ENCODE measurements at regions not wholly inside any gene's neighbourhood (a gene's known extent, or its start where the extent isn't known, plus 50 kb on each side); places are given as distances from the start of the nearest gene placed in this dataset.

DNA sequence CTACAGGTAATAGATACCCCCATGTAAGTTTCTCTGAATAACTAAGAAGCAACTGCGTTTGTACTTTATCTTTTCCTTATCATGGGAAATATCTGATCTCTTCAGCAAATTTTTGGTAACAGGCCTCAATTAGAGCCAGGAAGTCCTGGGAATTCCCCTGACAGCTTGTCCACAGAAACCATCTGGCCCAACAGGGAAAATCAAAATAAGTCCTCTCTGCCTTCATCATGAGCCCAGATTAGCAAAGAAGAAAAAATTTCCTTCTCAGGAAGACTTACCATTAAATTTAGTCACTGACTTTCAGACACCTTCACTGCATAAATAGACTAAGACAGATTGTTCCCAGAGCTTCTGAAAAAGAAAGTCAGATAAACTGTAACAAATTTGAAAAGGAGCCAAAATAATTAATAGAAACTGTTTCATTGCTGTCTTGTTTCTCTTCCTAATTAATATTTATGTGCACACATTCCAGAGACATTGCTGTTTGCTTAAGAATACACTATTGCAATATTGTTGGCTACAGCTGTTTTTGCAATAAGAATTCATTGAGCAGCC, 278.1 kb upstream of the FAT3 start:
- no peak for DNase-seq

DNA sequence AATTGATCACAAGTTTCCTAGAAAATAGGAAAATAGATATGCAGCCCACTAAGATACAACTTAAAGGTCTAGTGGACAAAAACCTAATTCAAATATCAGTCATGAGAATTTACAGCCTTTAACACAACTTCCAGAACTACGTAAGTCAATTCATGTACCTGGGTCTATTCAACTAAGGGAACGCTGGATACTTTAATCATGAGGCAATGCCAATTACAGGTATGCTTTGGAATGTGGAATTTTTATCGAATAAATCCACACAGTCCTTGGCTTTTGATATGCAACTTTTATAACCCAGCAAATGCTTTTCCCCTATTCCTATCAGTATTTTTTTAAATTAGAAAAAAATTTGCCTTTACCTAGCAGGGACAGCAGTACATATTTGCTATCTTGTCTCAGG, 289.5 kb upstream of the FAT3 start:
- no peak for DNase-seq

DNA sequence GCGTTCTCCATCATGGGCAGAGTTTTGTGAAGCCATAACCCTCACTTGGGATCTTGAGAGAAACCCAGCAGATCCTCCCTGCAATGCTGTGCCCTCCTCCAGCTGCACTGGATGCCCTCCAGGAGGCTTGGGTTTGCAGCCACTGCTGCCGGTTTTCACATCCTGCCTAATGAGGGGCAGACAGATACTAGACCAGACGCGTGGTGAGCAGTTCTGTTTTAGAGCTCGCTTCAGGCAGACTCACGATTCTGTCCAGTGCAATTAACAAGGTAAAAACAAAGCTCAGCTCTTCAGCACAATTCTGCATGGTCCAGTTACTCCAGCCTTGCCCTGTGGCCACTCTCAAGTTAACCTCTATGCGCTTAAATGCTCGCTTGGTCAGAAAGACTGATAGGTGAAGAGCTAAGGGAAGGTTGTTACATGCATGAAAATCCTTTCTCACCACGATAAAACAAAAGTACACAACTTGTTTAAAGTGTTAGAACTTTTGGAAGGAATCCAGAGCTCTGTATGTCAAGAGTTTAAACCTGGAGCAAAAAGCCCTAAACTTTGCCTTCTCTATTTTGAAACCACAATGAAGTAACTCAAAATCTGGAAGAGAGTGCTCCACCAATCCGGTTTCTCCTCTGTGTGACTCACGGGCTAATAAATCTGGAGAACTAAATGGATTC, 292.3 kb upstream of the FAT3 start:
- DNase-seq: no peak

DNA sequence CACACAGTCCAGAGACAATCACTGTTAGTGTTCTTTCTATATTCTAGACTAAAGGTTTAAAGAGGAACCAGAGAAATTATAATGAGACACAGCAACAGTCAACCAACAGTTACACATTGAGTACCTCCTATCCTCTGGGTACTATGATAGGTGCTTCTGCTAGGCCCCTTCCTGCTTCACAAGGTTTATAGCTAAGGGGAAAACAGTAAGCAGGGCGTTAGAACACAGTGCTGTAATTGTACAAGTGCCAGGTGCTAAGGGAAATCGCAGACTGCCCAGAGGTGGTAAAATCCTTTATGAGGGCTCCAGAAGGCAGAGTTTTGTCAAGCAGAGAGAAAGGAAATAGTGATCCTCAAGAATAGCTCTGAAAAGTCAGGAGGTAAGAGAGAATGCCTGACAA, 297.2 kb upstream of the FAT3 start:
- no peak for DNase-seq

DNA sequence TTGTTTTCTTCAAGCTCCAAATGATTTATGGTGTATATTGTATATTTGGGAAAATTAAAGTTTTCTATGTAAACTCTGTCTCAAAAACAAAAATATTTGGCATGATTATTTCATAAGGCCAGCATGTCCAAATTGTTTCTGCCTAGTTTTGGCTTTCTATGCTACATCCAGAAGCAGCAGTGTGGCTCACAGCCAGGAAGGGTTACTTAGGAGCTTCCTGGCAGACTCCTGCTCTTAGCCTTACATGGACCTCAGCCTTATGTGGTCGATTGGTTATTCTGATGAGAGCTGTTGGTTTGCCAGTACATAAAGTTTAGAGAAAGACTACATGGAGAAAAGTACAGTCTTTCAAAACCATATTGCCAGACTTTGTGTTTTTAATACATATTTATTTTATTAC, 297.7 kb upstream of the FAT3 start:
- no peak for DNase-seq

DNA sequence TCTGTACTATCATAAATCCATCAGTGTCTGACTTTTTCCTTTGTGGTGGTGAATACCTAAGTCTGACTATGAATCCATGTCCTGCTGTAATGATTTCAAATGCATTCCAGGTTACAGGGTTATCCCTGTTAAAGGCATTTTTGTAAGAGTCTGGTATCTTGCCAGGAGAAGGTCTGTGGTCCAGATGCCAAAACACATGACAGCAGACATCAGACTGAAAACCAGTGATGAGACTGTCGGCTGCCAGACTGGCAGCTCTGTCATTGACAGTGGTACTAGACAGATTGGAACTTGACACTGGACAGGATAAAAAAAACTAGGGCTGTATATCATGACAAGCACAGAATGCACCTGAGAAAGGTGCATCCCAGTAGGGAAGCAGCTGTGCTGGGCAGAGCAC, 301.8 kb upstream of the FAT3 start:
- no peak for DNase-seq

DNA sequence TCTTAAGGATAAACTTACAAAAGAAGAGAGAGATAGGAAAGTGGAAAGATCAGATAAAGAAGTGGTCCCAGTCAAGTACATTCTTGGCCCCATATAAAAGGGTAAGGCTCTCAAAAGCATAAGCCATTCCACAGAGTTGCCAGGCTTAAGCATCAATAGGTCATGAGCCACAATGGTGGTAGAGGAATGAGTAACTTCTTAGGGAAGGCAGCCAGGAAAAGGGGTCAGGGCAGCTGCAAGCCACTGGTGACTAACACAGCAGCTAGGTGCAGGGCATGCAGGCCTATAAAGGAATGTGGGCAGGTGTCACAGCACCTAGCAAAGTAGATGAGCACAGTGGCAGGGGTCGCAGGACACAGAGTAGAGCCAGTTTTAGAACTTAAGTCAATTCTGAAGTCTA, 302.6 kb upstream of the FAT3 start:
- DNase-seq: no peak

DNA sequence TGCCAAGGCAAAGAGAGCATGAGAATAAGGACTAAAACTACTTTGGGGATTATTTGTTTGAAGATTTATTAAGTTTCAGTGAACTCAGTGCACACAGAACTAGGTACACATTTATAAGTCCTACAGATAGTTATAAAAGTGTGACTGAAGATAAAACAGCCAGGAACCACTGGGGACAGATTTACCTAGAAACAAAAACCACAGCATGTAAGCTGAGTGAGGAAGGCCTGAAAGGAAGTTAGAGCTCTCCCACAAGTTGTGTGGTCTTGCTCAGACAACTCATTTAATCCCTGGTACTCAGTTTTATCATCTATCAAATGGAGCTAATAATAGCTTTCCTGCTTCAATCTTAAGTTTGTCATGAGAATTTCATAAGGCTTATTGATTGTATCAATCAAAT, 311.2 kb upstream of the FAT3 start:
- DNase-seq: no peak

DNA sequence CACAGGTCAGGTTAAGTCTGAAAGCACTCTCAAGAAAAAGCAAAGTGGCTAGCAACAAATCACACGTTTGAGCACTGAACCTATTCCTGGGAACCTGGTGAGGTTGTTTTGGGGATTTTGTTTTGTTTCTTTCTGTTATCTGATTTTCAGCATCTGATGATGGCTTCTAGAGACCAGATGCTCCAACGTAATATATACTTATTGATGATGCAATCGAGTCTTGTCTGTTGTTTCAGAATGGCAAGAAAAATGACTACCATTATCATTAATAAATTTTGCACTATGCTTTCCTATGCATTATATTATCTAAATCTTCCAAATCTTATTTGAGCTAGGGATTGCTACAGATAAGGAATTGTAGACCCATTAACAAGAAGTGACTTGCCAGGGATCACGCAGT, 312.3 kb upstream of the FAT3 start:
- no peak for DNase-seq

DNA sequence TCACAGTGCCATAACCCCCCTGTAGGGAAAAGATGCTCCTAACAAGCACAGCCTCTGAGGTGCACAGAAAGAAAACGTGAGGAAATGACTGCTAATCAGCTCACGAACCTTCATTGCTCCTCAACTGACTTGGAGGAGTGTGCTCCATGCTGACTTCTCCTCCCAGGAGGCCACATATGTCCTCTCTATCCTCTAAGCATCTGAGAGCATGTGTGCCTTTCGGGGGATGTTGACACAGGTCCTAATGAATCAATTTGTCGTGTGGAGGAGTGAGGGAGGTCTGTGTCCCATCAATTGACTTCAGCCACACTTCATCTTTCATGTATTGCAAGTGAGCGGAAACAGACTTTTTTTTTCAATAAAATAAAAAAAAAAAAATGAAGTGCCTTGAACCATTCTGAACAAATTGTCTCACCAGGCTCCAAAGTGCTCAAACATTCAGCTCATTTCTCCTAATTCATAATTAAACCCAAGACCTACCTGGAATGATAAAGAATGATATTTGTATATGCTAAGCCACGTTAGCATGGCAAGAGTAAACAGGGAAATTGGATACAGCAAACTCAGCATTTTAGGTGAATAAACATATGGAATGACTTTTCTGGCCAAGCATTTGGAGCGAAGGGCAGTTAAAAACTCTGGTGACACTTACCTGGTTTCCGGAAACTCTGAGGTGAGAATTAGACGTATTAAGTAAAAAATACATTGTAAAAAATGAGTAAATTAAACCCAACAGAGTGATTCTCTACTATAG, 317.6 kb upstream of the FAT3 start:
- DNase-seq: no peak

DNA sequence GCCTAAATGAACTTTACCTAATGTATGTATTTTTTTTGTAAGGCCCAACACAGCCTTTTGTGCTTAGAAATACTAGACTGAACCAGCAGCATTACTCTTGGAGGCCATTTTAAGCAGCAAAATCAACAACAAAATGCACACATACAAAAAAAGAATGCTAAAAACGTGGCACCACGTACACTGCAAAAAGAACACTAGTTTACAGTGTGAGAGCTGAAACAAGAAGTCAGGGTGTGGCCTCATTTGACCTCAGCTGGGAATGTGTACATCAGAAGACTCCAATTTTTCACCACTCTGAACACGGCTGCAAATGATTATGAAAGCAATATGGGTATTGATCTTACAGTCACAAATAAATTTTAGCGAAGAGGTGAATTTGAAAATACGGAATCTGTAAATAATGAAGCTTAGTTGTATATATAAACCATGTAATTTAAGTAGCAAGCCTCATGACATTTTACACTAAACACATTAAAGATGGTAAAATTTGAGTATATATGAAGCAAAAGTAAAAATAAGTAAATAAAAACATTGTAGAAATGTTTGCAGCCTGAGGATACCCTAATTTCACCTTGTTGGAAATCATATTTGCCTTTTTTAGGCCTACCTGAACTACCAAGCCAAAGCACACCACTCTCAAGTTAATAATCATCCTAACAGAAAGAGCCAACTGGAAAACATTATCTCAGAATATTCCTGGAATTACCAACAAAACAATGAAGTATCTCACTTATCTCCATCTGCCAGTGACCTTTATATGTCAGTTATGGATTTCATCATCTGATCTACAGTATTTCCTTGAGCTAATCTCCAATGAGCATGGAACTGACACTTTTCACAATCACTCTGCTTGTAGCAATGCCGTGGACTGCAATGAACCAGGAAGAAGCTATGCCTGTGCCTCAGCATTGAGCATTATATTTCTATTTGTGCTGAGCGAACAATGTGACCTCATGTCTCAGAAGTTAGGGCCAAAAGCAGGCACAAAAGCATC, 319.5 kb upstream of the FAT3 start:
- no peak for DNase-seq

DNA sequence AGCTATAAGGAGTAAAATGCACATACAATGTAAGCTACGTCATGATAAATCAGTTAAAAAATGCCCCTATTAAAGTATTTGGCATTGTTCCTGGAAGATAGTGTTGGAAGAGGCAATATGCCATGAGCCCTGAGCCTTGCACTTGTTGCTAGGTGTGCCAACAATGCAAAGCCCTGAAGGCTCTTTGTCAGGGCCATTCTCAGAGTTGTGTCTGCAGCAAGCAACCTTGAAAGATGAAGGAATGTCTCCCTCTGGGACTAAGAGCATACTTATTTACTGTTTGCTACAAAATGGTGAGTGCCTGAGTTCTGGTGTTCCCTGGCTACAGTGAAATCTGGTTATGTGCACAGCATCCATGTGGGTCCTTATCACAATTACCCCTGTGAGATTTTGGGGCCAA, 322.3 kb upstream of the FAT3 start:
- no peak for DNase-seq

DNA sequence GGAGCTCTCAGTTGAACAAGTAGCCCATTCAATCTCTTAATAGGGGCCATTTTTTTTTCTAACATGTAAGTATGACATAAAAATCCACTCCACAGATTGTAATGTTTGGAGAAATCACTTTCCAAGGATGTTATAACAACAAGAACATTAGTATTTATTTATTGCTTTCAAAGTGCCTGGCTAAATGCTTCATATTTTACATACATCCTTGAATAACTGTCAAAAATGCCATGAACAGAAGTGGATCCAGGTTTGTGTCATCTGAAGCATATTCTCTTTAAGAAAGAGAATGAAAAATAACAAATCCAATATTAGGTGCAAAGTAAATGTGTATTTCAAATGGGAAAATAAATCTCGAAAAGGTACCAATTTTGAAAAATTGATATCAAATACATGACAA, 344.0 kb upstream of the FAT3 start:
- no peak for DNase-seq

DNA sequence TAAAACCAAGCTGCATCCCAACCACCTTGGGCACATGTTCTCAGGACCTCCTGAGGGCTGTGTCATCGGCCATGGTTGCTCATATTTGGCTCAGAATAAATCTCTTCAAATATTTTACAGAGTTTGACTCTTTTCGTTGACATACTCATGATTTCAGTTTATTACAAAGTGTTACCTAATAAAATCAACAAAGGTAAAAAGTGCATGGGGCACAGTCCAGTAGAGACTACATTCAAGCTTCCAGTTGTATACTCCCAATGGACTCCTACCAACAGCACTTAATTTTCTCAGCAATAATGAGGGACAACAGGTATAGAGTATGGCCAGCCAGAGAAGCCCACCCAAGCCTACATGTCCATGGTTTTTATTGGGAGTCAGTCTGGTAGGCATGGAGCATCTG, 347.9 kb upstream of the FAT3 start:
- no peak for DNase-seq

DNA sequence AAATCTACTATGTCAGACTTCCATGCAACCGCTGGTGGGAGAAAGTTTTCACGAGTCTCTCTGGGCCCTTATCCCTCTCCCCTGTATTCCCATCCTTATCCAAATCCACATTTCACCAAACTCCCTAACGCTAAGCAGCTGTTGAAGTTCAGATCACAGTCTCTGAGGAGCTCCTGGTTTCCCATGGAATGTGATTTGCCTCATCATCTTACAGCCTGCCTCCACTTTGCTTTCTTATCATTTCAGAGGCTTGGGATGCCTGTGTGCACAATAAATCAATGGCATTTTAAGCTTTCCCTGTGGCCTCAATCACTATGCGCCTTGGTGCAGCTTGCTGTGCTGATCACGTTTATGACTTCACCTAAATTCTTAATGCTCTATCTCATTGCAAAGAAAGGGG, 352.4 kb upstream of the FAT3 start:
- no peak for DNase-seq

DNA sequence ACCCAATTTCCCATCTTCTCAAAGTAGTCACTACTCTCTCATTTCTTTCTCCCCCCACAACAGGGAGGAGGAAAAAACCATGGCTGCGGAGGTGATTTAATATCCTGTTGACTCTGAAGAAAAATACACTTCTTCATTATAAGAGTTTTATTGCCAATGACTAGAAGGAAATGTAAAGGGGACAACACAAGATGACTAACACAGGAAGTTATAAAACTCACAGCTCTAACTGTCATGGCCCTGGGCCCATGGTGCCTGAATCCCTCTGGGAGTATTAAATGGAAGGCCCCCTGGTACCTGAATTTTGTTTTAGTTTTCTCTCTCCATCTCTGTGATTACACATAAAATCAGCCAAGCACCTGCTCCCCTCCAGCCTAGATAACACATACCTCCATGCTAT, 352.8 kb upstream of the FAT3 start:
- DNase-seq: no peak

DNA sequence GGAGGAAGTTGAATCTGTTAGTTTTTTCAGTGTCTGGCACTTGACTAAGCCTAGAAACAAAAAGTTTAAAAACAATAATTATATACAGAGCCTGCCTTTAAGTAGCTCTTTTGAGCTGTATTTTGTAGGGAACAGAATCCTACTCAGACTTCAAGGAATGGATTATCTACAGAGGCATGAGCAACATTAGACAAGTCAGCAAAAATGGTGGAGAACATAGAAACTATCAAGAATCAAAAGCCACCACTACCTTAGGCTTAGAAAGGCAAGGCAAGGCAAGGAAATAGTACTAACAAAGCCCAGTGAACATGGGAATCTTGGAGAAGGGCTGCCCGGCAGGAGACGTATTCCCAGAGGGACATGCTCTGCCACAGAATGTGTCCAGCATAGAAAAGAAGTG, 353.6 kb upstream of the FAT3 start:
- DNase-seq: no peak

DNA sequence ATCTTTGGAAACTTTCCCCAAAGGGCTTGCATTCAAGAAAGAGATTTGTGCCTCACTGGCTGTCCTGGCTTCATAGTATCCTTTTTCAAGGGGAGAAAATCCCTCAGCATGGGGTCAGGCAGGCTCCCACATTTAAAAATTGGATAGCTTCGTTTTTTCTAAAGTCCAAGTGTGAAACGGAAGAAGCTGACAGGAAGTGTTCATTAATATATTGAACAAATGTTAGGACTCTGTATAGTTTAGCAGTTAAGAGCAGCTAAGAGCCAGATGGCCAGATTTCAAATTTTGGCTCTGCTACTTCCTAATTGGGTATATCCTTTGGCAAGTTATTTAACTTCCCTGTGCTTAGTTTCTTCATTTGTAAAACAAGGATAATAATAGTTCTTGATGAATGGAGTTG, 354.9 kb upstream of the FAT3 start:
- no peak for DNase-seq

DNA sequence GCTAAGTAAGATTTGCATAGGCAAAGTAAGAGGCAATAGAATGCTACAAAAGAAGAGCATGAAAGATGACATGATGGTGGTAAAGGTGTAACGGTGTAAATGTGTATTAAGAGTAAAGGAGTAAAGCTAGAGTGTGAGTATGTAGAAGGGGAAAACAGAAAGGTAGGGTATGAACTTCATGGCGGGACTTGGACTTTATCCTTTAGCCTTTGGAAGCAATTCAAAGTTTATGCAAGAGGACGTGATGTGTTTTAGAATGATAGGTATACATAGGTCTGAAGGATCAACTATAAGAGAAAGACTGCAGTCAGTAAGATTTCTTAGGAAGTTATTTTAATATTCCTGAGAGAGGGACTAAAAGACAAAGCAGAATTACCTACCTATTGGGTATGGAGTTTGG, 358.0 kb upstream of the FAT3 start:
- no peak for DNase-seq

DNA sequence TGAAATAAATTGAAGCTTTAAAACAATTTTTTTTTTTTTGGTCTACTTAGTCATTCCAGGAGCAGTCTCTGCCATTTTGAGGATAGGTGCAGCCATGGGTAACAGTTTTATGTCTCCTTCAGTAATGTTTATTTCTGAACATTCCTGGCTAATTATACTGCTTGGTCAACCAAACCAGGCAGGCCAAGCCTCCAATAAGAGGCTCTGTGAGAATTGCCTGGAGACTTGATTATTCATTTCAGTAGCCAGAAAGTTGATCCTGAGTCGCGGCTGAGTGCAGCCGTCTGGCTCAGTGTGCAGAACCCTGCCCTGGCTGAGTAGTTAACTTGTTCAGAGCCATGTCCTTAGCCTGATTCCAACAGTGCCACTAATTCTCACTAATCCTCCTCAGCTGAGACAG, 364.0 kb upstream of the FAT3 start:
- DNase-seq: no peak

DNA sequence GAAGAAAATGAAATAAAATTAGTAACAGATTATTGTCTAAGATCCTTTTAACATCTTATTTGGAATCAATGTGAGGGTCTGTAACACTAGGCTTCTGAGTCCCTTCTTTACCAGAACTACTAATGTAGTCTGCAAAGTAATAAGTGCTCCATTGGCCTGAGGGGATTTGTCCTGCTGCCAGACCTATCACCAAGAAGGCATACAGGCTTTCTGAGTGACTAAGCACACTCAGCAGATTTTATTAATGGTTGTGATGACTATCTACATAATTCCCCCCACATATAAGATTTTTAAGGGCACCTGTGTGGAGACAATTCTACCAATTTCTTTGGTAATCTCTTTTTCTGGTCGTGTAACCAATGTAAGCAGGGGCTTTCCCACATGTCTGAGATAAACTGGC, 365.0 kb upstream of the FAT3 start:
- DNase-seq: no peak

DNA sequence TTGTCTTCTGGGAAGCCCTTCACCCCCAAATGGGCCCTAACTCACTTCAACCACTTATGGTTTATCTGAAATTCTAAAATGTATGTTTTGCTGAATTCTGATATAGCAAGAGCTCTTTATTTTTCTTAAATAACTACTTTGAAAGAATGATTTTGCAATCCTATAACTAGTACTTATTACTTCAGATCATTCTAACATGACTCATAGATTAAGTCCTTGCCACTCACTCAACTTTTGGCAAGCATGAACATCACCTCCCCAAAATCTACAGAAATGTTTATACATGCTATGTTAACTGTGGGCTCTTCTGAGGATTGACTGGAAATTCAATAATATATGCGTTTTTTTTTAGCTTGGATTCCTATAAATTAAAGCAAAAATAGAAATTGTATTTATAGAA, 367.4 kb upstream of the FAT3 start:
- DNase-seq: no peak

DNA sequence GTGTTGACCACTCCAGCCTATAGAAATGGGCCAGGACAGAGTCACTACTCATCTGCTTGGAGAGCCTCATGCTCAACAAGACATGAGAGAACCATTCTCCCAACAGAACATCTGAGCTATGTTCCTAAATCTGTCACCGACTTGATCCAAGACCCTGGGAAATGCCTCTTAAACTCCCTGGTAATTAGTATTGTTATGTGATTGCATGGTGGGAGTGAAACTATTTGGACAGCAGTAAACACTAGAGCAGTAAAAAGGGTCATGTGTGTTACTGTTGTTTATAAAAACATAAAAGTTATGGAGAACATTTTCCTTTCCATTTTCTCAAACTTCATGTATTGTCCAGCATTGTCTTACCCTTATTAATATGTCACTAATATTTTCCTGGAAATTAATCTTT, 369.8 kb upstream of the FAT3 start:
- DNase-seq: no peak

DNA sequence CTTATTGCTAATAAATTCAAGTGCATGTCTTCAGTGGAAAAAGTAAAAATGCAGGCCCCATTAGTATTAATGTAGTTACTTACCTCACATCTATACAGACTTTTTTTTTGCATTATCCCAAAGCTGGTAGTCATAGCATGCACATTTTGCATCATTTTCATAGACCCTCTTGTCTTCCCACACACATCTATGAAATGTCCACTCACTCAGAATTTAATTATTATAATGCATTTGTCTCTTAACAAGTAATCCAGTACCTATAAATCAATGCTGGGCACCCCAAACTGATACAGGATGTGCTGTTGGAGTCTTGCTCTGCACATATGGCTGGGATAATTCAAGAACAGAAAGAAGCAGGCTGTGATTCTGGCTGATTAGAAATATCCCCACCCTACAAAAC, 370.4 kb upstream of the FAT3 start:
- DNase-seq: no peak
